ENCODE measurements at regions not wholly inside any gene's neighbourhood (a gene's known extent, or its start where the extent isn't known, plus 50 kb on each side); places are given as distances from the start of the nearest gene placed in this dataset.
A peak's percentile ranks its signal among the peaks of the same experiment; 100 is the strongest.

DNA sequence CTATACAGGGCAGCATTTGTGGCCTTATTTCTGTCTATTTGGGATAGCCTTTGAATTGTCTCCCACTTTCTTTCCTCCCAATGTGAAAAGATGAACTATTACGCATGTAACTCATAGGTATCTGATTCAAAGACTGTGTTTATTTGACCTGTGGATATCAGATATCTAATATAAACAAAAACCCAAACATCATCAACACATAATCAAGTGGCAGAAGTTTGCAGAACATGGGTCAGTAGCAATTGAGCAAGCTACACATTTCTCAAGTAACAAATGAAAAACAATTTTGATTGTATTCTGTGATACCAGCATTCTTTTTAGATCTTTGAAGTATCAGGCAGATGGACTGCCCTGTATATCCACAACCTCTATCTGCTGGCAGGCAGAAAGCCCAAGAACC lies 490.5 kb upstream of the ADGRL2 start:
- Histone ChIP-seq H3K9ac (ENCODE audit: low read depth in 1 of 3, low read length in 3 of 3) (no peak overlapping the region), H3K36me3 (ENCODE audit: control insufficient read depth in 3 of 3, insufficient read depth in 3 of 3, low read length in 3 of 3) (no peaks in the 10 kb centered on the region), H3K27me3 (ENCODE audit: control insufficient read depth in 3 of 3, insufficient read depth in 3 of 3, low read length in 3 of 3) (no peaks in the 10 kb centered on the region), H3K4me3 (ENCODE audit: low read length in 3 of 3) (no peak overlapping the region), H3K27ac (ENCODE audit: low read depth, low read length) (no peak overlapping the region), H3K4me1 (ENCODE audit: control insufficient read depth in 3 of 3, insufficient read depth in 3 of 3, low read length in 3 of 3) (peaks cover 0 to 6% (median 0%) of the 10 kb centered on the region in 3 donors), H3K9me3 (ENCODE audit: control insufficient read depth in 3 of 3, low read length in 3 of 3) (no peaks in the 10 kb centered on the region)

DNA sequence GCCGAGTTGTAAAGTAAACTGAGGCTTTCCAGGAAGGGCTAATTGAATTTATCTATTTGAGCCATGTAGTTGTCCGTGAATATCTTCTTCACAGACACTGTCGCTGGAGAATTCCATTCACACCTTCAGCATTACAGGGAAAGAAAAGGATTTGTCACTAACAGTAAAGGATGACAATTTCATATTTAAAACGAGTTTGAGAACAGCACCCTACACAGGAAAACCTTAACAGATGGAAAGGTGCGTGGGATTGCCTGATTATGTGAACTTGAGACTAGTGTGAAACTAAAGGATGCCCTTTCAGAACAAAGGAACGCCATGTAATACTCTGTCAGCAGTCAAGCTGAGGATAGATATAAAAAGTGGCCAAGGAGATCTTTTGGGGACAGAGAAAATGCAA lies 492.5 kb upstream of the ADGRL2 start:
- Histone ChIP-seq H3K9ac (ENCODE audit: low read depth in 1 of 3, low read length in 3 of 3) (no peak overlapping the region), H3K4me3 (ENCODE audit: low read length in 3 of 3) (no peak overlapping the region), H3K36me3 (ENCODE audit: control insufficient read depth in 3 of 3, insufficient read depth in 3 of 3, low read length in 3 of 3) (no peaks in the 10 kb centered on the region), H3K4me1 (ENCODE audit: control insufficient read depth in 3 of 3, insufficient read depth in 3 of 3, low read length in 3 of 3) (peaks cover 0 to 6% (median 0%) of the 10 kb centered on the region in 3 donors), H3K27ac (ENCODE audit: low read depth, low read length) (no peak overlapping the region), H3K9me3 (ENCODE audit: control insufficient read depth in 3 of 3, low read length in 3 of 3) (no peaks in the 10 kb centered on the region), H3K27me3 (ENCODE audit: control insufficient read depth in 3 of 3, insufficient read depth in 3 of 3, low read length in 3 of 3) (no peaks in the 10 kb centered on the region)

DNA sequence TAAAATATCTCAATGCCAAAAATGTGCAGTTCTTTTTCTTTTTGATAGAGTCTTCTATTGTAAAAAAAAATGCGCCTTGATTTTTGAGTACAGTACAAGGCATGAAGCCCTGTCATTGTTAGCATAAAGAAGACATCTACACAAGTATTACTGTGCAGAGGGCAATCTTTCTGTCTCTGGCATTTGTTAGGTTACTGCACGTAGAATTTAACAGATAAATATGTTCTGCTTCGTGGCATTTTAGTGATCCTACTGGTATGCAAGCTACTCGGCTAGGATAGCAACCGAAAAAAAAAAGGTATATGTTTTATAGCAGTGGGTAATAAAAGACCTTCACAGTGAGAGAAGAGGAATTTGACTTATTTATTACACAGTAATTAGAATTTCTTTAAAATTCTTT lies 492.9 kb upstream of the ADGRL2 start:
- no peak overlapping the region for H3K9ac ChIP-seq (ENCODE audit: low read depth in 1 of 3, low read length in 3 of 3)
- no peak overlapping the region for H3K4me3 ChIP-seq (ENCODE audit: low read length in 3 of 3)
- H3K9me3 ChIP-seq (ENCODE audit: control insufficient read depth in 3 of 3, low read length in 3 of 3) = no peaks in the 10 kb centered on the region
- no peaks in the 10 kb centered on the region for H3K36me3 ChIP-seq (ENCODE audit: control insufficient read depth in 3 of 3, insufficient read depth in 3 of 3, low read length in 3 of 3)
- H3K27me3 ChIP-seq (ENCODE audit: control insufficient read depth in 3 of 3, insufficient read depth in 3 of 3, low read length in 3 of 3) = no peaks in the 10 kb centered on the region
- peaks cover 0 to 6% (median 0%) of the 10 kb centered on the region in 3 donors for H3K4me1 ChIP-seq (ENCODE audit: control insufficient read depth in 3 of 3, insufficient read depth in 3 of 3, low read length in 3 of 3)
- H3K27ac ChIP-seq (ENCODE audit: low read depth, low read length) = no peak overlapping the region

DNA sequence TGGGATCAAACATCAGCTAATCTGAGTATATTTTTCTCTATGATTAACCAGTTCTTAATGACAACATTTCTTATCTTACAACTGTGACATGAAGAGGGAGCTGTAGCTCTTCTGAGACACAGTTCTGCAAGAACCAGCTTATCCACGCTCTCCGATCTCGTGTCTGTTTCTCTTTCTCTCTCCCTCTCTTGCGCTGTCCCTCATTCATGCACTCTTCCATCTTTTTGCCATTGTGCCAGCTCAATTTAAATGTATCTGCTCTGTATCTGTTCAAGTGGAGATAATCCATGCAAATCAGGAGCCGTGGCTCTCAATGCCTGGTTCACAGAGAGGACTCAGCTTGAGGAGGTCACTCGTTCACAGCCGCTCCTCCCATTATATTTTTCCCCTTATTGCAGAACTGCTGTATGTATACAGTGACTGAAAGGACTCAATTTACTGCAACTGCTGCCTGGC lies 494.7 kb upstream of the ADGRL2 start:
- H3K4me1 ChIP-seq (ENCODE audit: control insufficient read depth in 3 of 3, insufficient read depth in 3 of 3, low read length in 3 of 3) = peaks cover 0 to 6% (median 0%) of the 10 kb centered on the region in 3 donors
- H3K27me3 ChIP-seq (ENCODE audit: control insufficient read depth in 3 of 3, insufficient read depth in 3 of 3, low read length in 3 of 3) = no peaks in the 10 kb centered on the region
- H3K27ac ChIP-seq (ENCODE audit: low read depth, low read length) = no peak overlapping the region
- H3K9ac ChIP-seq (ENCODE audit: low read depth in 1 of 3, low read length in 3 of 3) = peak overlapping the region in 2 of 3 donors; percentile 69 to 73
- H3K36me3 ChIP-seq (ENCODE audit: control insufficient read depth in 3 of 3, insufficient read depth in 3 of 3, low read length in 3 of 3) = no peaks in the 10 kb centered on the region
- H3K9me3 ChIP-seq (ENCODE audit: control insufficient read depth in 3 of 3, low read length in 3 of 3) = no peaks in the 10 kb centered on the region
- peak overlapping the region; percentile 76 to 84 (median 79) for H3K4me3 ChIP-seq (ENCODE audit: low read length in 3 of 3)

DNA sequence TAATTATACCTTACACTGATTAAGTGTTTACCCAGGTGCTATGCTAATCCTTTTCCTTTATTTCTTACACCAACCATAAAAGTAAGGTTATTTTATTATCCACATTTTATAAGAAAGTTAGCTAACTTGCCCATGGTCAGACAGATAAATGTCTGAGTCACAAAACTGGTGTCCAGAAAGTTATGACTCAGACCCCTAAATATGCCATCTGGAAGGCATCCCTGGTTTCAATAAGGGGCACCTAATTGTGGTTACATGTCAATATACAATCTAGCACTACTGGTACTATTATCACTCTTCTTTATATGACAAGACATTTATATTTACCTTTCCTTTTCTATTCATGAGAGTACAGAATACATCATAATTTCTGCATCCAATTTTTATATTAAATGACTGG lies 496.5 kb upstream of the ADGRL2 start:
- Histone ChIP-seq H3K9me3 (ENCODE audit: control insufficient read depth in 3 of 3, low read length in 3 of 3) (no peaks in the 10 kb centered on the region), H3K27me3 (ENCODE audit: control insufficient read depth in 3 of 3, insufficient read depth in 3 of 3, low read length in 3 of 3) (no peaks in the 10 kb centered on the region), H3K36me3 (ENCODE audit: control insufficient read depth in 3 of 3, insufficient read depth in 3 of 3, low read length in 3 of 3) (no peaks in the 10 kb centered on the region), H3K4me1 (ENCODE audit: control insufficient read depth in 3 of 3, insufficient read depth in 3 of 3, low read length in 3 of 3) (peaks cover 0 to 6% (median 0%) of the 10 kb centered on the region in 3 donors), H3K9ac (ENCODE audit: low read depth in 1 of 3, low read length in 3 of 3) (no peak overlapping the region), H3K4me3 (ENCODE audit: low read length in 3 of 3) (no peak overlapping the region), H3K27ac (ENCODE audit: low read depth, low read length) (no peak overlapping the region)

DNA sequence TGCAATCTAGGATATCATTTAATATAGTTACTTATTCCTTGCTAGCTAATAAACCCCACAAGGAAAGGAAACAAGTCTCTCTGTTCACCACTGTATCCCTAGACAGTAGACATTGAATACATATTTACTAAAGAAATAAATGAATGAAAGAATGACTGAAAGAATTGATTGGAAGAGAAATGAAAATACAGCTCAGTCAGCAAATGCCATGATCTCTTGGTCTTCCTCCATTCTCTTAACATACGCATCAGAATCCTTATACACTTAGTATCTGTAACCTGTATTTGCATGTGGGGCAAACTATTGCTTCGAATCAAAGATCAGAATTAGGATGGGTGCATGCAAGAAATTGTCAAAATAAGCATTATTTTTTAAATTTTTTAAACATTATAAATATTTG lies 500.8 kb upstream of the ADGRL2 start:
- Histone ChIP-seq H3K27me3 (ENCODE audit: control insufficient read depth in 3 of 3, insufficient read depth in 3 of 3, low read length in 3 of 3) (no peaks in the 10 kb centered on the region), H3K36me3 (ENCODE audit: control insufficient read depth in 3 of 3, insufficient read depth in 3 of 3, low read length in 3 of 3) (no peaks in the 10 kb centered on the region), H3K4me1 (ENCODE audit: control insufficient read depth in 3 of 3, insufficient read depth in 3 of 3, low read length in 3 of 3) (no peaks in the 10 kb centered on the region), H3K27ac (ENCODE audit: low read depth, low read length) (no peak overlapping the region), H3K9me3 (ENCODE audit: control insufficient read depth in 3 of 3, low read length in 3 of 3) (no peaks in the 10 kb centered on the region), H3K4me3 (ENCODE audit: low read length in 3 of 3) (no peak overlapping the region), H3K9ac (ENCODE audit: low read depth in 1 of 3, low read length in 3 of 3) (no peak overlapping the region)

DNA sequence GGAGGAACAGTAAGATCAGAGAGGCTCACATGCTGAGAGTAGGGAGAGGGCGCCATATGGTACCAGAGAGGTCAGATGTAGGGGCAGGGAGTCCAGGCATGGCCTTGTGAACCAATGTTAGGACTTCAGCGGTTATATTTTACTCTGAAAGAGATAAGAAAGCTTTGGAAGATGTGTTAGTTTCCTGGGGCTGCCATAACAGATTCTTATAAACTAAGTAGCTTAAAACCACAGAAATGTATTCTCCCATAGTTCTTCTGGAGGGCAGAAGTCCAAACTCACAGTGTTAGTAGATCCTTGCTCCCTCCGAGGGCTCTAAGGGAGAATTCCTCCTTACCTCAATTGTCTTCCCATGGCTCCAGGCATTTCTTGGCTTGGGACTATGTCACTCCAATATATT lies 502.5 kb upstream of the ADGRL2 start:
- no peaks in the 10 kb centered on the region for H3K9me3 ChIP-seq (ENCODE audit: control insufficient read depth in 3 of 3, low read length in 3 of 3)
- H3K36me3 ChIP-seq (ENCODE audit: control insufficient read depth in 3 of 3, insufficient read depth in 3 of 3, low read length in 3 of 3) = no peaks in the 10 kb centered on the region
- H3K27me3 ChIP-seq (ENCODE audit: control insufficient read depth in 3 of 3, insufficient read depth in 3 of 3, low read length in 3 of 3) = no peaks in the 10 kb centered on the region
- H3K27ac ChIP-seq (ENCODE audit: low read depth, low read length) = no peak overlapping the region
- H3K9ac ChIP-seq (ENCODE audit: low read depth in 1 of 3, low read length in 3 of 3) = no peak overlapping the region
- H3K4me1 ChIP-seq (ENCODE audit: control insufficient read depth in 3 of 3, insufficient read depth in 3 of 3, low read length in 3 of 3) = no peaks in the 10 kb centered on the region
- no peak overlapping the region for H3K4me3 ChIP-seq (ENCODE audit: low read length in 3 of 3)

DNA sequence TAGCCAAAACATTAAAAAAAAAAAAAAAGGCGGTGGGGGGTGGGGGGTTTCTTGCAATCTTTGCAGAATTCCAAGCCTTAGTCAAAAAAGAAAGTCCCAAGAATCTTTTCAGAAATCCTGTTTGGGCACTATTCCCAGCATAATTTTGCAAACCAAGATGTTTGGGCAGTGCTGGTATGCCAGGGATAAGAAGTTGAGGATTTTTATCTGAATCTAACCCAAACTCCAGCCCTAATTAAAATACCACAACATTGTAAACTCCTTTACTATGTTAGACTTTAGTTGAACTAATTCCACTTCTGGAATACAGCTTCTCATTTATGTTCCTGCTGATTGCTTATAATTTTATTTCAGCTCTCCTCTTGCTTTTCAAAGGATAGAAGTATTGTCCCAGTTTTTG lies 504.1 kb upstream of the ADGRL2 start:
- no peaks in the 10 kb centered on the region for H3K9me3 ChIP-seq (ENCODE audit: control insufficient read depth in 3 of 3, low read length in 3 of 3)
- H3K27ac ChIP-seq (ENCODE audit: low read depth, low read length) = no peak overlapping the region
- no peaks in the 10 kb centered on the region for H3K4me1 ChIP-seq (ENCODE audit: control insufficient read depth in 3 of 3, insufficient read depth in 3 of 3, low read length in 3 of 3)
- no peak overlapping the region for H3K4me3 ChIP-seq (ENCODE audit: low read length in 3 of 3)
- no peak overlapping the region for H3K9ac ChIP-seq (ENCODE audit: low read depth in 1 of 3, low read length in 3 of 3)
- H3K27me3 ChIP-seq (ENCODE audit: control insufficient read depth in 3 of 3, insufficient read depth in 3 of 3, low read length in 3 of 3) = no peaks in the 10 kb centered on the region
- H3K36me3 ChIP-seq (ENCODE audit: control insufficient read depth in 3 of 3, insufficient read depth in 3 of 3, low read length in 3 of 3) = no peaks in the 10 kb centered on the region

DNA sequence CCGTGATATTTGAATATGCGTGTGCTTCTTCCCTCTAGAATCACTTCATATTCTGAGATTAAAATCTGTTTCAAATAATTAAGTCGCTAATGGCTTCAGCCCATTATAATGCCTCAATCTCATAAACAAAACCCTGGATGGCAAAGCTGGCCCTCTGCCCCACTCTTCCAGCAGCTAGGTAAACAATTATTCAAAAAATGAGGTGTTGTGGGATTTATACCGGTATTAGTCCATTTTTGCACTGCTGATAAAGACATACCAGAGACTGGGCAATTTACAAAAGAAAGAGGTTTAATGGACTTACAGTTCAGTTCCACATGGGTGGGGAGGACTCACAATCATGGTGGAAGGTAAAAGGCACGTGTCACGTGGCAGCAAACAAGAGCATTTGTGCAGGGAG lies 510.4 kb upstream of the ADGRL2 start:
- H3K4me3 ChIP-seq (ENCODE audit: low read length in 3 of 3) = no peak overlapping the region
- H3K27ac ChIP-seq (ENCODE audit: low read depth, low read length) = no peak overlapping the region
- no peaks in the 10 kb centered on the region for H3K9me3 ChIP-seq (ENCODE audit: control insufficient read depth in 3 of 3, low read length in 3 of 3)
- no peak overlapping the region for H3K9ac ChIP-seq (ENCODE audit: low read depth in 1 of 3, low read length in 3 of 3)
- no peaks in the 10 kb centered on the region for H3K4me1 ChIP-seq (ENCODE audit: control insufficient read depth in 3 of 3, insufficient read depth in 3 of 3, low read length in 3 of 3)
- H3K36me3 ChIP-seq (ENCODE audit: control insufficient read depth in 3 of 3, insufficient read depth in 3 of 3, low read length in 3 of 3) = no peaks in the 10 kb centered on the region
- no peaks in the 10 kb centered on the region for H3K27me3 ChIP-seq (ENCODE audit: control insufficient read depth in 3 of 3, insufficient read depth in 3 of 3, low read length in 3 of 3)

DNA sequence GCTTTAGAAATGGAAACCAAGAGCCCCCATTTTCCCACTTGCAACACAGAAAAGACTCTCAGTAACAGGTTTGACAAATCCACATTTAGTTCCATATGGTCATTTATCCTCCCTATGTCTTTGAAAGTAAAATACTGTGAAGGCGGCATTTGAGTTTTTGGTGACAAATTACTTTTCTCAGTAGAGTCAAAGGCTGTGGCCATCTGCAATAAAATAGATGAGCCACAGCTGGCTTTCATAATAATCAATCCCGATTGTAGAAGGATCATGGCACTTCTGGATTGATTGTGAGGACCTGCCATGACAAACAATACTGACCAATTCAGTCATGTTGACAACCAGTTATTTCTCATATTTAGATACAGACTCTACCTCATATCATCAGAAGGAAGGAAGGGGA lies 512.0 kb upstream of the ADGRL2 start:
- H3K27ac ChIP-seq (ENCODE audit: low read depth, low read length) = no peak overlapping the region
- H3K9me3 ChIP-seq (ENCODE audit: control insufficient read depth in 3 of 3, low read length in 3 of 3) = no peaks in the 10 kb centered on the region
- H3K4me3 ChIP-seq (ENCODE audit: low read length in 3 of 3) = no peak overlapping the region
- no peak overlapping the region for H3K9ac ChIP-seq (ENCODE audit: low read depth in 1 of 3, low read length in 3 of 3)
- H3K4me1 ChIP-seq (ENCODE audit: control insufficient read depth in 3 of 3, insufficient read depth in 3 of 3, low read length in 3 of 3) = no peaks in the 10 kb centered on the region
- H3K27me3 ChIP-seq (ENCODE audit: control insufficient read depth in 3 of 3, insufficient read depth in 3 of 3, low read length in 3 of 3) = no peaks in the 10 kb centered on the region
- no peaks in the 10 kb centered on the region for H3K36me3 ChIP-seq (ENCODE audit: control insufficient read depth in 3 of 3, insufficient read depth in 3 of 3, low read length in 3 of 3)
